SJSA1 (cell line): ENCODE measurements at regions not wholly inside any gene's neighbourhood (a gene's known extent, or its start where the extent isn't known, plus 50 kb on each side); places are given as distances from the start of the nearest gene placed in this dataset.

Experiments used
- DNase-seq, 2 experiments: peaks; one replicate each; pipeline ENCODE4 v3.0.0-alpha.2; 2015 to 2020; ENCODE audit warnings: low spot score in 2 of 2, low read depth in 1 of 2
- H3K27ac ChIP-seq: fragments of 250-450 bp; sonication (Bioruptor Pico); 2 replicates; pipeline ENCODE4 v1.5.1; 2020; ENCODE audit warnings: mild to moderate bottlenecking, moderate library complexity
- H3K27me3 ChIP-seq: fragments of 250-450 bp; sonication (Bioruptor Pico); replicated peaks from 2 replicates; pipeline ENCODE4 v1.5.1; 2020; ENCODE audit warnings: mild to moderate bottlenecking, moderate library complexity
- H3K36me3 ChIP-seq: fragments of 250-450 bp; sonication (Bioruptor Pico); 2 replicates; pipeline ENCODE4 v1.5.1; 2020; ENCODE audit warnings: mild to moderate bottlenecking
- H3K4me1 ChIP-seq: fragments of 250-450 bp; sonication (Bioruptor Pico); replicated peaks from 2 replicates; pipeline ENCODE4 v1.6.1; 2021; ENCODE audit warnings: mild to moderate bottlenecking
- H3K4me3 ChIP-seq: fragments of 250-450 bp; sonication (Bioruptor Pico); 2 replicates; pipeline ENCODE4 v1.5.1; 2020; ENCODE audit warnings: mild to moderate bottlenecking
- H3K9me3 ChIP-seq: fragments of 250-450 bp; sonication (Bioruptor Pico); replicated peaks from 2 replicates; pipeline ENCODE4 v1.5.1; 2020; ENCODE audit warnings: mild to moderate bottlenecking

- H3K9me3 ChIP-seq: no peaks in the 10 kb centered on the region
- H3K4me1 ChIP-seq: no peaks in the 10 kb centered on the region
- H3K4me3 ChIP-seq: no peak overlapping the region
- no peaks in the 10 kb centered on the region; the same call in 1 of the 2 replicates for H3K27me3 ChIP-seq
- no peaks in the 10 kb centered on the region for H3K36me3 ChIP-seq
- no peak for DNase-seq
- H3K27ac ChIP-seq: no peak overlapping the region
Observed at GRCh38 chr20:24042646-24043045, 54.1 kb upstream of the GGTLC1 start.

GRCh38 chr20:24040896-24041459 is 52.4 kb upstream of the GGTLC1 start:
- H3K27ac ChIP-seq: no peak overlapping the region
- no peak for DNase-seq
- H3K36me3 ChIP-seq: no peaks in the 10 kb centered on the region

GRCh38 chr20:24039196-24039595 is 50.6 kb upstream of the GGTLC1 start:
- Histone ChIP-seq H3K4me1 (no peaks in the 10 kb centered on the region), H3K27me3 (no peaks in the 10 kb centered on the region), H3K9me3 (no peaks in the 10 kb centered on the region), H3K36me3 (no peaks in the 10 kb centered on the region), H3K27ac (no peak overlapping the region), H3K4me3 (no peak overlapping the region)
- no peak for DNase-seq

More at GRCh38 chr20:24040896-24041459, 52.4 kb upstream of the GGTLC1 start:
- H3K4me1 ChIP-seq: no peaks in the 10 kb centered on the region
- H3K27me3 ChIP-seq: no peaks in the 10 kb centered on the region; the same call in 1 of the 2 replicates
- H3K4me3 ChIP-seq: no peak overlapping the region
- H3K9me3 ChIP-seq: no peaks in the 10 kb centered on the region
